Ureter (tissue), 1 donor: ENCODE measurements at regions not wholly inside any gene's neighbourhood (a gene's known extent, or its start where the extent isn't known, plus 50 kb on each side); places are given as distances from the start of the nearest gene placed in this dataset.
"Not testable (repeated sequence)": the region's sequence is repeated elsewhere in the genome, so short reads cannot be mapped to it uniquely, and the experiment has no call there.

Experiments
- DNase-seq: peaks from one replicate; pipeline ENCODE4 v3.0.0-alpha.2; 2020; ENCODE audit warnings: low spot score
- donor health status: DM: yes; HTN: yes; CAD: no.

DNA sequence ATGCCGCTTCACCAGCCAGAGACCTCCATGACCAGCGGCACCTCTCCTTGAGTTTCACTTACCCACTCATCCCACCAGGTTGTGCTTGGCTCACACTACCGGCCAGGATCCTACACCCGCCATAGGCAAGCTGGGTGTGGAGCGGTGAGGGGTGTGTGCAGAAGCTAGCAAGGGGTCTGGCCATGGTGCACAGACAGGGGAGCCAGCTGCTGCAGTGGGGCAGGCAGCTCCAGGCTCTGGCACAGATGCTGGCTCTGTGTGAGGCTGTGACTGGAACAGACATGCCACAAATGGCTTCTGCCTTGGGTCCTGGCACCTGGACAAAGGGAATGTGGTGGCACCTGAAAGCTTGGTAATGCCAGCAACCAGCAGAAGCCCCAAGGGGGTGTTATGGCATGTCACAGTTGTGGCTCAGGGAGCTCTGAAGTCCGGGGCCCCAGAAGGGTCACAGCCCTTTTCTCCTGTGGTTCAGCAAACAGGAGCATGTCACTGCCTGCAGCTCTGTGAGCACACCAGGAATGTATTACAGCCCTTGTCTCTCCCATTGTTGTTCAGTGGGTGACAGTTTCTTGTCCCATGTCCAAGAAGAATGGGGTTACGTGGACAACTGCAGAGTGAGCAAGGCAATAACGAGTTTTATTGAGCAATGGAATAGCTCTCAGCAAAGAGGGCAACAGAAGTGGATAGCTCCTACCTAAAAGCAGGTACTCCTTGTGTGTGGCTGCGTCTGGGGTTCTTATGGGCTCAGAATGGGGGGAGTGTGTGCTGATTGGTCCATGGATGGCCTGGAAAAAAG, 2791.0 kb upstream of the PCDH20 start:
- no peak for DNase-seq

- no peak for DNase-seq
These were observed 2786.9 kb upstream of the PCDH20 start for GRCh38 chr13:64202517-64202916.

- no peak for DNase-seq
These were observed 2781.6 kb upstream of the PCDH20 start for GRCh38 chr13:64197232-64197631.

DNA sequence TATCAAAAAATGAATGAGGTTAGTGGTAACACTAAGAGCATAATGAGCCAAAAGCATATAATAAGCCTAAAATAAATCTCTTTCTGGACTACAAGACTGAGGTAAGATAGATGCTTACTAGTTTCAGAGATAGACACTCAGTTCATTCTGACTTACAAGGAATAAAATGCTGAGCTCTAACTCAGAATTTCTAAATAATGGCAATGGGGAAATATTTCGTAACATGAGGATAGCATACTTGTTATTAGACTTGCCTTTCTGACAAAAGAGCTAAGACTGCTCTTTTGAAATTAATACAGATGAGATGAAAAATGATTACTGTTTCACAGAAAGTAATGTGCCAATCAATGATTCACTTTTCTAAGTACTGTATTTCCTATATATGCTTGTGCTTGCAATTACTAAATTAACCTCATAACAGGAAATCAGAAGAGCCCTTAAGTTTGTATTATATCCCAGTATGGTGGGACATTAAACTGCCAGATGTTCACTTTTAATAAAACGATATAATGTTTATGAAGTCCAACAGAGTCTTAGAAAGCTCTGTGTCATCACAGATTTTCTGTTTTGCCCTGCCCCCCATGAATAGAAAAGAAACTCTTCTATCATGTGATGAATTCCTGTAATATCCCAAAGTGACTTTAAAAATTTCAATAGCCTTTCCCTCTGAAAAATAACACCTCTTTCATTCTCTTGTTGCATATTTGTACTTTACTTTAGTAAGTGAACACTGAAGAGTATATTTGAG, 2771.0 kb upstream of the PCDH20 start:
- no peak for DNase-seq

- no peak for DNase-seq
These were observed 2770.4 kb upstream of the PCDH20 start for GRCh38 chr13:64186071-64186470.

DNA sequence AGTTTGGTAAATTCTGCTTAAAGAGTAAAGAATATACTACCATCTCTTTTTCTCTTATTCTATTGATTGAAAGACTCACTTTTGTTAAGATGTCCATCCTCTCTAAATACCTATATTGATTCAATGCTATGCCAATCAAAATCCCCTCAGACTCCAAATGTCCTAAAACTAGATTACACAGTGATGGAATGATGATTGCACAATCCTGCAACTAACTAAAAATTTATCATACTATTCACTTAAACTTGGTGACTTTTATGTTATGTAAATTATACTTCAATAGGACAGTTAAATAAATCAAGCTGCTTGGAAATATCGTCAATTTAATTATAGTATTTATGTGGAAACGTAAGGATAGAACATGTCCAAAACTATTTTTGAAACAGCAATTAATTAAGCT, 2765.1 kb upstream of the PCDH20 start:
- no peak for DNase-seq

GRCh38 chr13:64165826-64166225, 2750.2 kb upstream of the PCDH20 start:
- no peak for DNase-seq

DNA sequence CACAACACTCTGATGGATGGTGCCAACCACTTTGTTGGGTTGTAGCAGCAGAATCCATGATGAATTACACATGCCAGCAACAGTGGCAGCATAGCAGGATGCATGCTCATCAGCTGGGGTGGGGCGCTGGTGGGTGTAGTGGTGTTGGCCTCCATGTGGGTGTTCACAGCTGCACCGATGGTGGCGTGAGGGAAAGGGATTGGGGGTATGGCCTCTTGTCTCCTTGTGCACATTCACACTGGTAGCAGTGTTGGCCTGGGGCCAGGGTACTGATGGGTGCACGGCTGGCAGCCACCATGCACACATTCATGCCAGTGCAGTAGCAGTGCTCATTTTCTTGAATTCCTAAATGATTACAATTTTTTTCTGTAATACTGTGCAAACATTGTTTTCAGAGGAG, 2748.8 kb upstream of the PCDH20 start:
- DNase-seq: no peak

GRCh38 chr13:64160479-64160878, 2744.8 kb upstream of the PCDH20 start:
- no peak for DNase-seq

- no peak for DNase-seq
These were observed 2743.3 kb upstream of the PCDH20 start for GRCh38 chr13:64158908-64159307.

DNA sequence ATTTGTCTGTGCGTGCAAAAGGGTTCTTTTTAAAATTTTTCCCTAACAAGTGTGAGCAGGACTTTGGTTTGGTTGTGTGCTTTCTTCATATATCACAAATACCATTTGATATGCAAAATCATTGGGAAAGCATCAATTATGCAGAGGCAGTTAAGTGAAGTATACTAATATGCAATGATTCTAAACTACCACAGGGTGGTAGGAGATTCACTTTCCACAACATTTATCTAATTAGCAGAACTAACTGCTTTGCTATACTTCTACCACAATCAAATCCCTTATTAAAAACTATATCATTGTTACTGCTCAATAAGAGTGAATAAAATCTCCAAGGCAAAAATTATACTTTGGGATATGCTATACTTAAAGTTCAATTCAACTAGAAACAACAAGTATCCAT, 2738.9 kb upstream of the PCDH20 start:
- no peak for DNase-seq

- no peak for DNase-seq
These were observed 2715.0 kb upstream of the PCDH20 start for GRCh38 chr13:64130600-64130999.

GRCh38 chr13:64130171-64130570, 2714.5 kb upstream of the PCDH20 start:
- no peak for DNase-seq

GRCh38 chr13:64127856-64128255, 2712.2 kb upstream of the PCDH20 start:
- DNase-seq: no peak

DNA sequence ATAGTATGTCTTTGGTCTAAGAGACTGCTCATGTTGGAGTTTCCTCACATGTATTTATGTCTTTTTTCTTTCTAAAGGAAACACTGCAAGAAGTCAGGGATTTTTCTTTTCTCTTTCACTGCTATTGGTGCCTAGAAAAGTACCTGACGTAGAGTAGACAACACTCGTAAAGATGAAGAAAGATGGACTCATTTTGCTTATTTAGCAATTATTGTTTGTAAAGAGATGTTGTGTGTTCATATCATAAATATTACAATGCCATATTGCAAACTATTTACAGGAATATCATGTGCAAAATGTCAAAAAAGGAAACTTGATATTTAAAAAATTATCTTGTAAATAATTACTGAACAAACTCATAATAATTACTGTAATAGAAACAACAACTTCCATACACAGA, 2711.5 kb upstream of the PCDH20 start:
- DNase-seq: no peak

GRCh38 chr13:64121023-64121709, 2705.5 kb upstream of the PCDH20 start:
- DNase-seq: not testable (repeated sequence)

- DNase-seq: no peak
These were observed 2684.3 kb upstream of the PCDH20 start for GRCh38 chr13:64099994-64100393.

- DNase-seq: no peak
These were observed 2674.7 kb upstream of the PCDH20 start for GRCh38 chr13:64090311-64090710.

DNA sequence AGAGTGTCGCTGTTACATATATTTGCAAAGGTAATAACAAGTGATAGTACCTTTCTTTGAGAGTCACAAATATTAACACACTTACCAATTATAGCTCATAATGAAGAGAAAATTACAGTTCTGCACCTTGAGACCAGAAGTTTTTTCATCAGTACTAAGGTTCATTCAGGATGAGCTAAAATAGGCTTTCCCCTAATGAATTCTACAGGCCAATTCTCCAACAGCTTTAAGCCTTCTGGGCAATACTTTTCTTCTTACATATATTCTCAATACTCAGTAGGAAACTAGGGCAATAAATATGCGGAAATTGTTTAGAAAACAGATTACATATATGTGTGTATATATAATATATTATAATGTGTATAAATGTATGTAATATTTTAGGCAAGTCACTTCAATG, 2672.8 kb upstream of the PCDH20 start:
- DNase-seq: no peak

GRCh38 chr13:64087624-64088023, 2672.0 kb upstream of the PCDH20 start:
- no peak for DNase-seq

DNA sequence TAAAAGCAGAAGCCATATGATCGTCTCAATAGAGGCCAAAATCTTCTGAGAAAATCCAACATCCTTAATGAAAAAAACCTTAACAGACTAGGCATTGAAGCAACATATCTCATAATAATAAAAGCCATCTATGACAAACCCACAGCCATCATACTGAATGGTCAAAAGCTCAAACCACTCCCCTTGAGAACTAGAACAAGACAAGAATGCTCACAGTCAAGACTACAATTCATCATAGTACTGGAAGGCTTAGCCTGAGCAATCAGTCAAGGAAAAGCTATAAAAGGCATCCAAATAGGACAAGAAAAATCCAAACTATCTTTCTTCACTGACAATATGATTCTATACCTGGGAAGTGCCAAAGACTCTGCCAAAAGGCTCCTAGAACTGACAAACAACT, 2668.2 kb upstream of the PCDH20 start:
- no peak for DNase-seq

- DNase-seq: no peak
These were observed 2667.7 kb upstream of the PCDH20 start for GRCh38 chr13:64083396-64083795.

- no peak for DNase-seq
These were observed 2662.9 kb upstream of the PCDH20 start for GRCh38 chr13:64078480-64078936.
